Epithelial cell of esophagus (primary cell): ENCODE measurements at regions not wholly inside any gene's neighbourhood (a gene's known extent, or its start where the extent isn't known, plus 50 kb on each side); places are given as distances from the start of the nearest gene placed in this dataset.

Experiments used
- DNase-seq: peaks from one replicate; pipeline ENCODE4 v3.0.0; 2010; ENCODE audit warnings: low read depth
- H3K4me3 ChIP-seq: 2 replicates; pipeline ENCODE4 v1.5.1; 2011; ENCODE audit warnings: mild to moderate bottlenecking, low read length, control low read depth
- TF ChIP-seq, protein P1 (sequence below): IDR thresholded peaks from 2 replicates; pipeline ENCODE4 v1.5.1; 2011; ENCODE audit warnings: low read depth, mild to moderate bottlenecking, low read length, control low read depth, inconsistent platforms; ENCODE audit not compliant: insufficient read depth; ENCODE audit errors: missing control alignments

DNA sequence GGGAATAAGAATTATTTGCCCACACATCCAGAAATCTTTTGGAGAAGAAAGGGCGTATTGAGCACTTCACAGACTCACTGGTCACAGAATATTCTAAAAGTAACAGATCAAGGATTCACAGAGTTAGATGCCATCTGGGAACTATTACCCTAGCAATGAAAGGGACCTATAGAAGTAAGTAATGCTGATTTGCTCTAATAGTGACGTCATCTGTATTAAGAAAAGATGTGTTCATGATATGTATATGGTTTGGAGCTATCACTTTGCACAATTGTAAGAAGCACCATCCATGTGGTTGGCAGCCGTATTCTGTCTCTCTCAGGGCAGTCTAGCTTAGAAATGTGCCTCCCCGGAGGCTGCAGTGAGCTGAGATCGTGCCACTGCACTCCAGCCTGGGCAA, 52.8 kb upstream of the SV2C start:
- no peak overlapping the region for H3K4me3 ChIP-seq
- DNase-seq: no peak
- TF ChIP-seq, protein P1, sequence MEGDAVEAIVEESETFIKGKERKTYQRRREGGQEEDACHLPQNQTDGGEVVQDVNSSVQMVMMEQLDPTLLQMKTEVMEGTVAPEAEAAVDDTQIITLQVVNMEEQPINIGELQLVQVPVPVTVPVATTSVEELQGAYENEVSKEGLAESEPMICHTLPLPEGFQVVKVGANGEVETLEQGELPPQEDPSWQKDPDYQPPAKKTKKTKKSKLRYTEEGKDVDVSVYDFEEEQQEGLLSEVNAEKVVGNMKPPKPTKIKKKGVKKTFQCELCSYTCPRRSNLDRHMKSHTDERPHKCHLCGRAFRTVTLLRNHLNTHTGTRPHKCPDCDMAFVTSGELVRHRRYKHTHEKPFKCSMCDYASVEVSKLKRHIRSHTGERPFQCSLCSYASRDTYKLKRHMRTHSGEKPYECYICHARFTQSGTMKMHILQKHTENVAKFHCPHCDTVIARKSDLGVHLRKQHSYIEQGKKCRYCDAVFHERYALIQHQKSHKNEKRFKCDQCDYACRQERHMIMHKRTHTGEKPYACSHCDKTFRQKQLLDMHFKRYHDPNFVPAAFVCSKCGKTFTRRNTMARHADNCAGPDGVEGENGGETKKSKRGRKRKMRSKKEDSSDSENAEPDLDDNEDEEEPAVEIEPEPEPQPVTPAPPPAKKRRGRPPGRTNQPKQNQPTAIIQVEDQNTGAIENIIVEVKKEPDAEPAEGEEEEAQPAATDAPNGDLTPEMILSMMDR: no peak

DNA sequence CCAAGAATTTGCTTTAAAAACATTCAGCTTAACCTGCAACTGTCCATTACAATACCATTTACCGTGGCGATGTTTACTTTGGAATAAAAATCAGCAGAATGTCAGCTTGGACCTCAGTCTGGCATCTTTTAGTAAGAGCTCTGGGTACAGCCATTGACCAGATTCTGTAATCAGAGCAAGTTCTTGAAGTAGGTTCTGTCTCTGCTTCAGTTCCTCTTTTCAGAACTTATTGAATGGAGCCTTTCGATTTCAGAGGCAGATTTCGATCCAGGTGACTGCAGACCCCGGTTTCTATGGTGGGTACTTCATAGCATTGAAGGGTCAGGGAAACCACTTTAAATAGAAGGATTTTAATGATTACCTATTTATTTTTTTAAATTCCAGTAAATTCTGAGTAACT, 53.4 kb upstream of the SV2C start:
- TF ChIP-seq, protein P1: no peak
- no peak for DNase-seq
- no peak overlapping the region for H3K4me3 ChIP-seq

DNA sequence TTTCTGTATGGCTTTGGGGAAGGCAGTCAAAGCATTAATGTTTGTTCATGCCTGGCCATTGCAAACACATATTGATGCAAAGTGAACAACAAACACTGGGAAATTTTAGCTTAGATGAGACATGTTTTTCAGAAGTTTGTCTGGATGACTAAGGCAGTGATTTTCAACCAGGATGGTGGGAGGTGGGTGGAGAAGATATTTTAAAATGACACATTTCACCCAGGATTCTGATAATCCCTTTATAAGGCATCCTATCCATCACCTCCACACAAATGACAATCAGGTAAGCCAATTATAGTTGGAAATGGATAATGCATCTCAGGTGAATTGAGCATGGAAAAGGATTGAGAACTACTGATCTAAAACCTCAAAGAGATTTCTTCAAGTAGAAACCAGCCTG, 57.4 kb upstream of the SV2C start:
- H3K4me3 ChIP-seq: no peak overlapping the region
- DNase-seq: no peak
- TF ChIP-seq, protein P1: no peak

DNA sequence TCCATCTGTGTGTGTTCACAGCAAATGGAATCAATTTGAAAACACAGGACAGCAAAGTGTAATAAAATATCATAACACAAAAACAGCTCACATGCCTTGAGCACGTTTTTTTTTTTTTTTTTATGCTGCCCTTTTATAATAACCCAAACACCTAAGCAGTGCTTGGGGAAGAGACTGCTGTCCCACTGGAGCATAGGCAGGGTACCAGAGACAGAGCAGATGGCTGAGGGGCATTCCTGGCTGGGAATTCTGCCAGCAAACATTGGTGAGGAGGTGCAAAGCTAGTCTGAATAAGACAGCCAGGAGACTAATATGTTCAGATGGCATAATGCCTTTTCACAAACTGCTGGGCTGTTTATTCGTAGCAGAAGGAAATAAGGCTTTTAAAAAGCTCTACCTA, 58.1 kb upstream of the SV2C start:
- TF ChIP-seq, protein P1: no peak
- no peak for DNase-seq
- no peak overlapping the region for H3K4me3 ChIP-seq

DNA sequence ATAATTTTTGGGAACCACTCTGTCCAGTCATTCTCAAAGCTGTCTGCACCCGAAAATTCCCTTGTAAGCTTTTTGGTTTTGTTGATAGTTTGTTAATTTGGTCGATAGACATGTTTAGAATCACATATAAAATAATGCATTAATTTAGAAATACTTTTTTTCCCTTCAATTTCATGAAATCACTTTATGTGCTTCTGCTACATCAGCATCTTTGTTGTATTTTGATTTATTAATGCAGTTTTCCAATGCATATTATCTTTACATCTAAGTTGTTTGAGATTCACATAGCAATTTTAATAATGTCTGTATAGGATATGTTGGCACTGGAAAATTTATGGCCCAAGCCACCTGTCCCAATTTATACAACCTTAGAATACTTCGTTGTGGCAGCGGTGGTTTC, 60.6 kb upstream of the SV2C start:
- no peak for DNase-seq
- H3K4me3 ChIP-seq: no peak overlapping the region
- TF ChIP-seq, protein P1: no peak

DNA sequence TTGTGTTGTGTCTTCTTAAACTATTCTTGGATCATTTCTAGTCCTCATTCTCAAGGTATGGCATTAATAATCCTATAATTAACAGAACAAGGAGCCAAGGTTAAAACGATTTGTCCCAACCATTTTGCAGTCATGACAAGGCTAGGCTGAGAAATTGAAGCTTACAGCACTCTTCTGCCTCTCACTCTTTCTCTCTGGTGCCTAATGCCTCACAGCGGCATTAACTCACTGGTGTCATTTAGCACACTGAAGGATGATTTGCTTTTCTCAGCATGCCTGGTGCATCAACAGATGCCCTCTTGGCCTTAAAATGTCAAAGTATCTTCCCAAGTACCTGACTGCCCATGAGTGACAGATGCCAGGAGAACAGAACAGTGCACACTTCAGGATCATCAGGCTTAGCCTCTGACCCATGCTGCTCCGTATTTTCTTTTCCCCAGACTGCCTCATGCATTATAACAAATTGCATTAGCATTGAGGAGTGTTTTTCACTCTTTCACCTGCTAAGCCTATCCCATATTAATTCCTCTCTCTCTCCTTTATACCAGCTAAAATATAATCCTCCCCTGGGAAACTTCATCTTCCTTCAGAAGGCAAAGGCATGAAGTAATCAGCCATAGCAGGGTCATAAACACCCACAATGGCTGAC, 61.1 kb upstream of the SV2C start:
- TF ChIP-seq, protein P1: no peak
- no peak for DNase-seq
- no peak overlapping the region for H3K4me3 ChIP-seq

DNA sequence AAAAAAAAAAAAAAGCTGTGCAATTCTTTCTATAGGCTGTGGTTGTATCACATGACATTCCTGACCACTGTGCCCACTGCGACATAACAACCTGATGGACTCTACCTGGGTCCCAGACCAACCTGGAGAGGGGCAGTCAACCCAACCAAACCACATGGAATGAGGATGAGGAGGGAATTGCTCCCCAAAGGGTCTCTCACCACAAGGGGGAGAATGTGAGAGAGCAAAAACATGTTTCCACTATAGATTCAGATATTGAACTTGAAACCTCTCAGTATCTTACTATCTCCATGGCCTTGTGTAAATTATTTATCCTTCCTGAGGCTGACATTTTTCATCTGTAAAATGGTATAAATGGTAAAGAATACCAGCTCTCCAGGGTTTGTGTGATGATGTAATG, 66.9 kb upstream of the SV2C start:
- no peak for DNase-seq
- TF ChIP-seq, protein P1: peak; percentile 5
- H3K4me3 ChIP-seq: no peak overlapping the region
